Endothelial cell of umbilical vein (primary cell): ENCODE measurements at regions not wholly inside any gene's neighbourhood (a gene's known extent, or its start where the extent isn't known, plus 50 kb on each side); places are given as distances from the start of the nearest gene placed in this dataset.

ENCODE experiments used
- BruUV-seq: library from RNA; stranded (reverse); fragments of 400-500 nt; replicated peaks from 2 replicates; lab custom pipeline; 2021; lab: Mats Ljungman, UMichigan
- CTCF ChIA-PET: fragments of 300-600, 350-600 bp; sonication (Branson Sonifier 250); formaldehyde crosslinking; loops from one replicate; lab custom pipeline; 2021; ENCODE audit warnings: antibody characterized with exemption, inconsistent platforms; lab: Charles Lee
- POLR2A ChIA-PET: fragments of 300-600, 350-600 bp; sonication (Branson Sonifier 250); formaldehyde crosslinking; loops from one replicate; lab custom pipeline; 2021; ENCODE audit warnings: antibody characterized with exemption, inconsistent platforms; lab: Charles Lee
- DNase-seq: peaks from one replicate; pipeline ENCODE4 v3.0.0-alpha.2; 2011; ENCODE audit warnings: low read depth, low spot score
- FAIRE-seq: peaks from 2 replicates; lab custom pipeline; 2011; peaks lifted over from hg19 to GRCh38; lab: Jason Lieb, UNC
- H2AFZ ChIP-seq: 2 replicates; pipeline ENCODE4 v1.6.0; 2012; ENCODE audit warnings: low read depth, low read length, control low read depth, inconsistent platforms
- H3K27ac ChIP-seq: 2 replicates; pipeline ENCODE4 v1.5.1; 2011; ENCODE audit warnings: low read depth, mild to moderate bottlenecking, control low read depth, low read length, moderate library complexity; ENCODE audit not compliant: insufficient read depth
- H3K27me3 ChIP-seq, 2 experiments: 2 replicates each; pipeline versions ENCODE4 v1.6.0 to v1.6.1; 2011; ENCODE audit warnings: low read length in 2 of 2, mixed read lengths in 1 of 2; ENCODE audit not compliant: control insufficient read depth in 2 of 2, insufficient read depth in 2 of 2
- H3K36me3 ChIP-seq, 2 experiments: 2 replicates in 1 of 2; 3 replicates in 1 of 2; pipeline ENCODE4 v1.5.1; 2011; ENCODE audit warnings: low read length in 2 of 2, mild to moderate bottlenecking in 1 of 2, moderate library complexity in 1 of 2; ENCODE audit not compliant: control insufficient read depth in 2 of 2, insufficient read depth in 2 of 2; ENCODE audit errors: extremely low read depth in 1 of 2
- H3K4me1 ChIP-seq: 3 replicates; pipeline ENCODE4 v1.5.1; 2011; ENCODE audit warnings: mild to moderate bottlenecking, low read length; ENCODE audit not compliant: control insufficient read depth, insufficient read depth; ENCODE audit errors: extremely low read depth
- H3K4me2 ChIP-seq: 2 replicates; pipeline ENCODE4 v1.6.1; 2011; ENCODE audit warnings: low read length, control low read depth, mixed read lengths; ENCODE audit not compliant: insufficient read depth
- H3K4me3 ChIP-seq, 3 experiments: fragments of 200-600 bp in 1 of 3; sonication (generic), shearing (Covaris generic) in 1 of 3; replicated peaks in 1 of 3; 2 replicates each; pipeline ENCODE4 v1.5.1; 2011 to 2016; ENCODE audit warnings: control low read depth in 3 of 3, low read length in 3 of 3, mild to moderate bottlenecking in 2 of 3, inconsistent platforms in 1 of 3, low read depth in 1 of 3, moderate library complexity in 1 of 3; ENCODE audit not compliant: insufficient read depth in 1 of 3
- H3K79me2 ChIP-seq: 2 replicates; pipeline ENCODE4 v1.6.0; 2012; ENCODE audit warnings: low read length, inconsistent platforms; ENCODE audit not compliant: control insufficient read depth, insufficient read depth
- H3K9ac ChIP-seq: replicated peaks from 2 replicates; pipeline ENCODE3; 2011; ENCODE audit warnings: low read length, control low read depth; ENCODE audit not compliant: insufficient read depth; ENCODE audit errors: extremely low read depth
- H3K9me1 ChIP-seq: replicated peaks from 3 replicates; pipeline ENCODE4 v1.6.0; 2011; ENCODE audit warnings: mild to moderate bottlenecking, low read length; ENCODE audit not compliant: control insufficient read depth, insufficient read depth; ENCODE audit errors: extremely low read depth
- H3K9me3 ChIP-seq: replicated peaks from 2 replicates; pipeline ENCODE4 v1.5.1; 2012; ENCODE audit warnings: low read length, inconsistent platforms; ENCODE audit not compliant: control insufficient read depth, insufficient read depth
- H4K20me1 ChIP-seq: replicated peaks from 2 replicates; pipeline ENCODE3; 2011; ENCODE audit warnings: mild to moderate bottlenecking, low read length; ENCODE audit not compliant: control insufficient read depth, insufficient read depth; ENCODE audit errors: extremely low read depth
- EZH2 ChIP-seq: IDR thresholded peaks from 2 replicates; pipeline ENCODE4 v1.6.1; 2012; ENCODE audit warnings: borderline replicate concordance, low read depth, mild to moderate bottlenecking, moderate library complexity, low read length, inconsistent platforms; ENCODE audit not compliant: severe bottlenecking
- FOS ChIP-seq: IDR thresholded peaks from 2 replicates; pipeline ENCODE4 v1.6.1; 2011; ENCODE audit warnings: mild to moderate bottlenecking, low read length, moderate library complexity, borderline replicate concordance; ENCODE audit not compliant: insufficient read depth
- GATA2 ChIP-seq: IDR thresholded peaks from 2 replicates; pipeline ENCODE4 v1.7.0; 2011; ENCODE audit warnings: low read depth, mild to moderate bottlenecking, moderate library complexity, mixed read lengths, low read length; ENCODE audit not compliant: insufficient read length, insufficient read depth
- JUN ChIP-seq: IDR thresholded peaks from 2 replicates; pipeline ENCODE4 v1.6.1; 2011; ENCODE audit warnings: borderline replicate concordance, low read depth; ENCODE audit not compliant: insufficient read length, insufficient read depth
- MAX ChIP-seq: IDR thresholded peaks from 2 replicates; pipeline ENCODE4 v1.6.1; 2011; ENCODE audit not compliant: insufficient read depth, insufficient read length
- MYC ChIP-seq: IDR thresholded peaks from one replicate; pipeline ENCODE4 v1.6.1; 2011; ENCODE audit warnings: mild to moderate bottlenecking, low read depth, low read length
- POLR2A ChIP-seq: IDR thresholded peaks from 2 replicates; pipeline ENCODE4 v1.6.1; 2012; ENCODE audit warnings: low read depth, mild to moderate bottlenecking, control low read depth, low read length
- POLR2AphosphoS5 ChIP-seq: IDR thresholded peaks from 2 replicates; pipeline ENCODE4 v1.6.1; 2012; ENCODE audit warnings: low read depth, mild to moderate bottlenecking, control low read depth, low read length, moderate library complexity; ENCODE audit not compliant: insufficient read depth
- dilution Hi-C: fragments of 300-500 bp; cut with MboI; formaldehyde crosslinking; loops from one replicate; pipeline ENCODE4 v1.15.0; 2019; ENCODE audit warnings: low sequenced_read_pairs; ENCODE audit not compliant: extremely low pct_ligation_motif_present
- intact Hi-C: fragments of 100-400 bp; cut with micrococcal nuclease; formaldehyde crosslinking; loops from one replicate; pipeline ENCODE4 v1.10.0; 2022
- TF ChIP-seq, protein P1 (sequence below), 2 donors: IDR thresholded peaks; 1 replicate in 1 of 2; 2 replicates in 1 of 2; pipeline ENCODE4 v1.5.1; 2011; ENCODE audit warnings: low read length in 2 of 2, mild to moderate bottlenecking in 2 of 2, moderate library complexity in 2 of 2, control low read depth in 1 of 2, inconsistent platforms in 1 of 2, low read depth in 1 of 2; ENCODE audit not compliant: insufficient read depth in 1 of 2; ENCODE audit errors: extremely low read depth in 1 of 2

DNA sequence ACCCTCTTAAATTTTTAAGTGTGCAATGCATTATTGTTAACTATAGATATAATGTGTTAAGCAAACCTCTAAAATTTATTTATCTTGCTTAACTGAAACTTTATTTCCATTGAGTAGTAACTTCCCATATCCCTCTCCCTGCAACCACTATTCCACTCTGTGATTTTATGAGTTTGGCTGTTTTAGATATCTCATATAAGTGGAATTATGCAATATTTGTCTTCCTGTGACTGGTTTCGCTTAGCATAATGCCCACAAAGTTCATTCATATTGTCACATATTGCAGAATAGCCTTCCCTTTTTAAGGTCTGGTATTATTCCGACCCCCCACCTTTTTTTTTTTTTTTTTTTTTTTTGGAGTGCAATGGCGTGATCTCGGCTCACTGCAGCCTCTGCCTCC lies 247.6 kb downstream of the EMP1 start:
- FAIRE-seq (no peak), DNase-seq (no peak)
- H3K27me3 ChIP-seq: no peaks in the 10 kb centered on the region
- intact Hi-C loops: no loop called here
- H3K4me3 ChIP-seq: no peak overlapping the region
- H3K4me2 ChIP-seq: no peak overlapping the region
- ChIA-PET CTCF (no interaction called here), POLR2A (no interaction called here)
- no peaks in the 10 kb centered on the region for H3K36me3 ChIP-seq
- no peaks in the 10 kb centered on the region for H3K9me3 ChIP-seq
- H2AFZ ChIP-seq: no peak overlapping the region
- dilution Hi-C loops: no loop called here
- TF ChIP-seq POLR2AphosphoS5: no peak
- no peak for TF ChIP-seq EZH2
- TF ChIP-seq, protein P1, sequence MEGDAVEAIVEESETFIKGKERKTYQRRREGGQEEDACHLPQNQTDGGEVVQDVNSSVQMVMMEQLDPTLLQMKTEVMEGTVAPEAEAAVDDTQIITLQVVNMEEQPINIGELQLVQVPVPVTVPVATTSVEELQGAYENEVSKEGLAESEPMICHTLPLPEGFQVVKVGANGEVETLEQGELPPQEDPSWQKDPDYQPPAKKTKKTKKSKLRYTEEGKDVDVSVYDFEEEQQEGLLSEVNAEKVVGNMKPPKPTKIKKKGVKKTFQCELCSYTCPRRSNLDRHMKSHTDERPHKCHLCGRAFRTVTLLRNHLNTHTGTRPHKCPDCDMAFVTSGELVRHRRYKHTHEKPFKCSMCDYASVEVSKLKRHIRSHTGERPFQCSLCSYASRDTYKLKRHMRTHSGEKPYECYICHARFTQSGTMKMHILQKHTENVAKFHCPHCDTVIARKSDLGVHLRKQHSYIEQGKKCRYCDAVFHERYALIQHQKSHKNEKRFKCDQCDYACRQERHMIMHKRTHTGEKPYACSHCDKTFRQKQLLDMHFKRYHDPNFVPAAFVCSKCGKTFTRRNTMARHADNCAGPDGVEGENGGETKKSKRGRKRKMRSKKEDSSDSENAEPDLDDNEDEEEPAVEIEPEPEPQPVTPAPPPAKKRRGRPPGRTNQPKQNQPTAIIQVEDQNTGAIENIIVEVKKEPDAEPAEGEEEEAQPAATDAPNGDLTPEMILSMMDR (IDR thresholded peaks at IDR 0.05; ENCODE audit: extremely low read depth in 1 of 2, insufficient read depth in 1 of 2, low read depth in 1 of 2, low read length in 2 of 2): no peak
- no peak for TF ChIP-seq FOS
- TF ChIP-seq JUN: no peak
- TF ChIP-seq GATA2: no peak
- no peak overlapping the region for H3K9ac ChIP-seq
- no peaks in the 10 kb centered on the region for H4K20me1 ChIP-seq
- BruUV-seq: no TSS peak
- H3K4me1 ChIP-seq: no peaks in the 10 kb centered on the region
- no peaks in the 10 kb centered on the region for H3K9me1 ChIP-seq
- no peak overlapping the region for H3K27ac ChIP-seq
- H3K79me2 ChIP-seq: no peaks in the 10 kb centered on the region

- H3K9me3 ChIP-seq: no peaks in the 10 kb centered on the region
- no peaks in the 10 kb centered on the region for H3K4me1 ChIP-seq
- no peaks in the 10 kb centered on the region for H3K9me1 ChIP-seq
- no peak overlapping the region for H3K4me3 ChIP-seq
- TF ChIP-seq, protein P1 (IDR thresholded peaks at IDR 0.05; ENCODE audit: extremely low read depth in 1 of 2, insufficient read depth in 1 of 2, low read depth in 1 of 2, low read length in 2 of 2): no peak
- TF ChIP-seq FOS (no peak), JUN (no peak), POLR2A (no peak), EZH2 (no peak), GATA2 (no peak), POLR2AphosphoS5 (no peak), MAX (no peak), MYC (no peak)
- ChIA-PET POLR2A (no interaction called here), CTCF (no interaction called here)
- intact Hi-C loops (no loop called here), dilution Hi-C loops (no loop called here)
- no peaks in the 10 kb centered on the region for H3K79me2 ChIP-seq
- H3K4me2 ChIP-seq: no peak overlapping the region
- no peak overlapping the region for H2AFZ ChIP-seq
- no peak overlapping the region for H3K27ac ChIP-seq
- no peaks in the 10 kb centered on the region for H3K27me3 ChIP-seq
- no peaks in the 10 kb centered on the region for H3K36me3 ChIP-seq
- BruUV-seq: no TSS peak
- H3K9ac ChIP-seq: no peak overlapping the region
- H4K20me1 ChIP-seq: no peaks in the 10 kb centered on the region
- DNase-seq (no peak), FAIRE-seq (no peak)
Observed at GRCh38 chr12:13443498-13443897, 247.0 kb downstream of the EMP1 start.
